ENCODE measurements at regions not wholly inside any gene's neighbourhood (a gene's known extent, or its start where the extent isn't known, plus 50 kb on each side); places are given as distances from the start of the nearest gene placed in this dataset.

- H3K27me3 Mint-ChIP-seq (ENCODE audit: insufficient read depth, unreplicated experiment), result peaks cover 9% of the 10 kb centered on the region
- no peaks in the 10 kb centered on the region for H3K36me3 ChIP-seq (ENCODE audit: control insufficient read depth, insufficient read depth, low read length)
- H3K27ac Mint-ChIP-seq (ENCODE audit: unreplicated experiment), result no peak overlapping the region
- DNase-seq, result no peak
- no peak overlapping the region for H3K4me3 Mint-ChIP-seq (ENCODE audit: unreplicated experiment)
- TF ChIP-seq, protein P1, sequence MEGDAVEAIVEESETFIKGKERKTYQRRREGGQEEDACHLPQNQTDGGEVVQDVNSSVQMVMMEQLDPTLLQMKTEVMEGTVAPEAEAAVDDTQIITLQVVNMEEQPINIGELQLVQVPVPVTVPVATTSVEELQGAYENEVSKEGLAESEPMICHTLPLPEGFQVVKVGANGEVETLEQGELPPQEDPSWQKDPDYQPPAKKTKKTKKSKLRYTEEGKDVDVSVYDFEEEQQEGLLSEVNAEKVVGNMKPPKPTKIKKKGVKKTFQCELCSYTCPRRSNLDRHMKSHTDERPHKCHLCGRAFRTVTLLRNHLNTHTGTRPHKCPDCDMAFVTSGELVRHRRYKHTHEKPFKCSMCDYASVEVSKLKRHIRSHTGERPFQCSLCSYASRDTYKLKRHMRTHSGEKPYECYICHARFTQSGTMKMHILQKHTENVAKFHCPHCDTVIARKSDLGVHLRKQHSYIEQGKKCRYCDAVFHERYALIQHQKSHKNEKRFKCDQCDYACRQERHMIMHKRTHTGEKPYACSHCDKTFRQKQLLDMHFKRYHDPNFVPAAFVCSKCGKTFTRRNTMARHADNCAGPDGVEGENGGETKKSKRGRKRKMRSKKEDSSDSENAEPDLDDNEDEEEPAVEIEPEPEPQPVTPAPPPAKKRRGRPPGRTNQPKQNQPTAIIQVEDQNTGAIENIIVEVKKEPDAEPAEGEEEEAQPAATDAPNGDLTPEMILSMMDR (IDR thresholded peaks at IDR 0.05; ENCODE audit: insufficient read depth in 1 of 2, low read depth in 1 of 2, low read length in 1 of 2, severe bottlenecking in 1 of 2, unreplicated experiment in 1 of 2), result no peak
- H3K27me3 ChIP-seq (replicated peaks; ENCODE audit: control insufficient read depth, insufficient read depth, low read length), result no peaks in the 10 kb centered on the region
- CTCF ChIA-PET, result no interaction called here
- H3K9me3 Mint-ChIP-seq (ENCODE audit: unreplicated experiment), result no peaks in the 10 kb centered on the region
- no peak overlapping the region for H3K4me3 ChIP-seq (ENCODE audit: low read depth, low read length)
- H3K36me3 Mint-ChIP-seq (ENCODE audit: insufficient read depth, unreplicated experiment), result no peaks in the 10 kb centered on the region
- H3K4me1 ChIP-seq, result peaks cover 19% of the 10 kb centered on the region
- no TSS peak for BruUV-seq (replicated peaks)
- intact Hi-C loops (cut with micrococcal nuclease; ENCODE audit: unreplicated experiment), result no loop called here
- POLR2A ChIA-PET, result no interaction called here
- no peaks in the 10 kb centered on the region for H3K4me1 Mint-ChIP-seq (ENCODE audit: low read depth, unreplicated experiment)
- no peaks in the 10 kb centered on the region for H3K9me3 ChIP-seq
Measured at GRCh38 chr2:118634876-118635275, 212.6 kb downstream of the EN1 start.

DNA sequence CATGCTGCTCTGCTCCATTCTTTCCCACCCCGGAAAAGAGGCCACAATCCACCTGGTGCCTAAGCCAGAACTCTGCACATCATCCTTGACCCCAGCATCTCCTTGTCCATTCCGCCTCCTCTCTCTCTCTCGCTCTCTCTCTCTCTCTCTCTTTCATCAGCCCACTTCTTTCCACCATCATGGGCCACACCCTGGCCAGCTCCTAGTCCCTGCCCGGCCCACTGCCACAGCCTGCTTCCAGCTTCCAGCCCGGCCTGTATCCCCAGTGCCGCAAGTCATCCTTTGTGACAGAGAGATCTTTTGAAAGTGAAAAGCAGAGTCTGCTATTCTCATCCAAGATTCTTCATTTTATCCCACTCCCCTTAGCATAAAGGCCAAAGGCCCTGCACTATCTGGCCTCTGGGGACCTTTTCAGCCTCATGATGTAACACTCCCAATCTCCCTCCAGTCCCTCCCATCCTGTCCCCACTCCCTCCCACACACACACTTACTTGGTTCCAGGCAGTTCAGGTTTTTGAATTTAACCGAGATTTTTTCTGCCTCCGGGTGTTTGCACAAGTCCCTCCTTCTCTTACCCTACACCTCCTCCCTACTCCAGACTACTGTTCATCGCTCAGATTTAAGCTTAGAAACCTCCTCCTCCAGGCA, 214.0 kb downstream of the EN1 start:
- ChIA-PET POLR2A (no interaction called here), CTCF (no interaction called here)
- no TSS peak for BruUV-seq (replicated peaks)
- TF ChIP-seq, protein P1 (IDR thresholded peaks at IDR 0.05; ENCODE audit: insufficient read depth in 1 of 2, low read depth in 1 of 2, low read length in 1 of 2, severe bottlenecking in 1 of 2, unreplicated experiment in 1 of 2), result no peak
- H3K4me1 ChIP-seq, result peaks cover 5% of the 10 kb centered on the region
- H3K27ac Mint-ChIP-seq (ENCODE audit: unreplicated experiment), result no peak overlapping the region
- no peak overlapping the region for H3K4me3 Mint-ChIP-seq (ENCODE audit: unreplicated experiment)
- H3K4me3 ChIP-seq (ENCODE audit: low read depth, low read length), result no peak overlapping the region
- H3K36me3 Mint-ChIP-seq (ENCODE audit: insufficient read depth, unreplicated experiment), result no peaks in the 10 kb centered on the region
- no peak for DNase-seq
- no peaks in the 10 kb centered on the region for H3K36me3 ChIP-seq (ENCODE audit: control insufficient read depth, insufficient read depth, low read length)
- no peaks in the 10 kb centered on the region for H3K9me3 ChIP-seq
- H3K4me1 Mint-ChIP-seq (ENCODE audit: low read depth, unreplicated experiment), result no peaks in the 10 kb centered on the region
- no peaks in the 10 kb centered on the region for H3K27me3 ChIP-seq (replicated peaks; ENCODE audit: control insufficient read depth, insufficient read depth, low read length)
- peaks cover 9% of the 10 kb centered on the region for H3K27me3 Mint-ChIP-seq (ENCODE audit: insufficient read depth, unreplicated experiment)
- H3K9me3 Mint-ChIP-seq (ENCODE audit: unreplicated experiment), result no peaks in the 10 kb centered on the region
- intact Hi-C loops (cut with micrococcal nuclease; ENCODE audit: unreplicated experiment), result no loop called here

DNA sequence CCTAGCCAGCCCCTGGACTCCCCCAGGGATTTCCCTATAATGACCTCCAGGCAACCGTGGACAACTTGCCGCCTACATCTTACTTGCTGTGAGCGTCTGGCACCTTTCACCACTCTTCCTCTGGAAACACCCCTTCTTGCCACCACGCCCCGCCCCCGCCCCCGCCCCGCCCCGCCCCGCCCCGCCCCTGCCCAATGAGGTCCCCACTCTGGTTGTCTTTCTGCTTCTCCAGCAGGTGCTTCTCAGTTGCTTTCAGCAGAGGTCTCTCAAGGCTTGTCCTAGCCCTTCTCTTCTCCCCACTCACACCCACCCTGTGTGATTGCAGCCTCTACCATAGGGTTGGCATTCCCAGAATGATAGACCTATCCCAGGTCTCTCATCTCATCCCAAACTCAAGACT, 214.5 kb downstream of the EN1 start:
- BruUV-seq (replicated peaks), result no TSS peak
- intact Hi-C loops (cut with micrococcal nuclease; ENCODE audit: unreplicated experiment), result no loop called here
- H3K4me3 ChIP-seq (ENCODE audit: low read depth, low read length), result no peak overlapping the region
- TF ChIP-seq, protein P1 (IDR thresholded peaks at IDR 0.05; ENCODE audit: insufficient read depth in 1 of 2, low read depth in 1 of 2, low read length in 1 of 2, severe bottlenecking in 1 of 2, unreplicated experiment in 1 of 2), result no peak
- no peaks in the 10 kb centered on the region for H3K27me3 ChIP-seq (replicated peaks; ENCODE audit: control insufficient read depth, insufficient read depth, low read length)
- ChIA-PET POLR2A (no interaction called here), CTCF (no interaction called here)
- H3K9me3 Mint-ChIP-seq (ENCODE audit: unreplicated experiment), result no peaks in the 10 kb centered on the region
- H3K4me1 Mint-ChIP-seq (ENCODE audit: low read depth, unreplicated experiment), result no peaks in the 10 kb centered on the region
- H3K36me3 Mint-ChIP-seq (ENCODE audit: insufficient read depth, unreplicated experiment), result no peaks in the 10 kb centered on the region
- H3K27ac Mint-ChIP-seq (ENCODE audit: unreplicated experiment), result no peak overlapping the region
- no peak for DNase-seq
- H3K36me3 ChIP-seq (ENCODE audit: control insufficient read depth, insufficient read depth, low read length), result no peaks in the 10 kb centered on the region
- no peak overlapping the region for H3K4me3 Mint-ChIP-seq (ENCODE audit: unreplicated experiment)
- no peaks in the 10 kb centered on the region for H3K4me1 ChIP-seq
- H3K9me3 ChIP-seq, result no peaks in the 10 kb centered on the region
- peaks cover 9% of the 10 kb centered on the region for H3K27me3 Mint-ChIP-seq (ENCODE audit: insufficient read depth, unreplicated experiment)

Measured in Caco-2 (cell line).